A673 (cell line): ENCODE measurements at regions not wholly inside any gene's neighbourhood (a gene's known extent, or its start where the extent isn't known, plus 50 kb on each side); places are given as distances from the start of the nearest gene placed in this dataset.

Experiments
- BruUV-seq: library from RNA; stranded (reverse); fragments of 400-500 nt; replicated peaks from 2 replicates; lab custom pipeline; 2021; lab: Mats Ljungman, UMichigan
- CTCF ChIA-PET: fragments of 300-600 bp; sonication (Branson Sonifier 250); formaldehyde crosslinking; loops from one replicate; lab custom pipeline; 2022; ENCODE audit warnings: antibody characterized with exemption; lab: Charles Lee
- POLR2A ChIA-PET: fragments of 300-600 bp; sonication (Branson Sonifier 250); formaldehyde crosslinking; loops from one replicate; lab custom pipeline; 2022; ENCODE audit warnings: antibody characterized with exemption; ENCODE audit not compliant: low non-redundant PET; lab: Charles Lee
- DNase-seq: peaks from one replicate; pipeline ENCODE4 v3.0.0-alpha.2; 2015; ENCODE audit warnings: low spot score
- H3K27ac ChIP-seq: fragments of 200-600 bp; sonication (generic); 2 replicates; pipeline ENCODE4 v1.5.1; 2016; ENCODE audit warnings: mixed run types, low read depth, mild to moderate bottlenecking, mixed read lengths, antibody characterized with exemption, low read length; ENCODE audit not compliant: poor library complexity, severe bottlenecking
- H3K27me3 ChIP-seq: fragments of 200-600 bp; sonication (generic); replicated peaks from 2 replicates; pipeline ENCODE4 v1.6.1; 2017; ENCODE audit warnings: mixed run types, low read depth, mild to moderate bottlenecking, mixed read lengths, antibody characterized with exemption, low read length; ENCODE audit not compliant: insufficient read depth, poor library complexity
- H3K36me3 ChIP-seq: fragments of 200-600 bp; sonication (generic); 2 replicates; pipeline ENCODE4 v1.6.1; 2016; ENCODE audit warnings: mixed run types, mild to moderate bottlenecking, mixed read lengths, antibody characterized with exemption, low read length; ENCODE audit not compliant: insufficient read depth, poor library complexity, severe bottlenecking
- H3K4me1 ChIP-seq: fragments of 200-600 bp; sonication (generic); 2 replicates; pipeline ENCODE4 v1.6.1; 2017; ENCODE audit warnings: mixed run types, mild to moderate bottlenecking, mixed read lengths, antibody characterized with exemption, low read length; ENCODE audit not compliant: insufficient read depth, poor library complexity, severe bottlenecking
- H3K4me3 ChIP-seq: fragments of 200-600 bp; sonication (generic); 2 replicates; pipeline ENCODE4 v1.5.1; 2016; ENCODE audit warnings: low read depth, mixed run types, mild to moderate bottlenecking, mixed read lengths, low read length; ENCODE audit not compliant: poor library complexity, severe bottlenecking
- H3K9me3 ChIP-seq: fragments of 200-600 bp; sonication (generic); 2 replicates; pipeline ENCODE4 v1.6.1; 2016; ENCODE audit warnings: mixed run types, low read depth, mild to moderate bottlenecking, mixed read lengths, antibody characterized with exemption, low read length; ENCODE audit not compliant: poor library complexity, severe bottlenecking
- EZH2 ChIP-seq: fragments of 200-600 bp; sonication (generic); IDR thresholded peaks from 2 replicates; pipeline ENCODE4 v1.6.1; 2017; ENCODE audit warnings: borderline replicate concordance, low read depth, mild to moderate bottlenecking, mixed read lengths, antibody characterized with exemption, low read length; ENCODE audit not compliant: poor library complexity, severe bottlenecking
- intact Hi-C: fragments of 100-400 bp; cut with micrococcal nuclease; formaldehyde crosslinking; loops from one replicate; pipeline ENCODE4 v1.10.0; 2022; ENCODE audit not compliant: unreplicated experiment
- TF ChIP-seq, protein P1 (sequence below): fragments of 300-800, 200-600 bp; sonication (generic); conservative IDR thresholded peaks from 2 replicates; pipeline ENCODE4 v1.5.1; 2017; ENCODE audit warnings: low read depth, mild to moderate bottlenecking, antibody characterized with exemption, low read length, moderate library complexity, mixed read lengths

DNA sequence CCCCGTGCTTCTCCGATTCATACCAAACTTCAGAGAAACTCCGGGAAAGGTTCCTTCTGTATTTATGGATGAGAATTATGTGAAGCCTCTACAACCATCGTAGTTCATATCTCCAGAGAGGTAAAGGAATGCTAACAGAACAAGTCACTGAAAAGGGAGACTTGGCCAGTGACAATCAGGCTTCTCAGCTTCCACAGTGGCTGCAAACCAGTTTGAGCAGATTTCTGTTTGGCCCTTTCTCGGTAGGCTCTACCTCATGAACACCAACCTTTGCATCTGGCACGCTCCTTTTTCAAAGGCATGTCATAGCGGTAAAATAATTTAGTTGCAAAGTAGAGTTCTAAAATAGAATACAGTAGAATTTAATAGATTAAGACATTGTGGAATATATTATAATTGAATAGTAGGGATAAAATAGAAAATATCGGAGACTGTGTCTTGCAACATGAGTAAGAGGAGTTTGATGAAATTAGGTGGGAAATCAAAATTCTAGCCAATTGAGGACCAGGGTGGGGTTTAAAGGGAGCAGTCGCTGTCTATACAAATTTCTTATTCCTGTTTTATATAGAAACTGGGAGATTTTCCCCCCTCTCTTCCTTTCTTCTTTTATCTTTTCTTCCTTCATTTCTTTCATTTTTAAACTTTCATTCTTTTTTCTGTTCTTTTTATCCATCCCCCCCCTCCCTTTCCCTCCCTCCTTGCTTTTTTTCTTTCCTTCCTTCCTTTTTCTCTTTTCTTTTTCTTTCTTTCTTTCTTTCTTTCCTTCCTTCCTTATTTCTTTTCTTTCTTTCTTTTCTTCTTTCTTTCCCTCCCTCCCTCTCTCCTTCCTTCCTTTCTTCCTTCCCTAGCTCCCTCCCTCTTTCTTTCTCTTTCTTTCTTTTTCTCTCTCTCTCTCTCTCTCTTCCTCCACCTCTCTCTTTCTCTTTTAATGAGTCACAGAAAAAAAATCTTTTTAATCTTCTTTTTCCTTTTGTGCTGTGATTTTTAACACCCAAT, 161.5 kb upstream of the KLF6 start:
- POLR2A ChIA-PET, result no interaction called here
- Histone ChIP-seq H3K4me1 (no peaks in the 10 kb centered on the region), H3K9me3 (no peaks in the 10 kb centered on the region), H3K27ac (no peak overlapping the region), H3K27me3 (no peaks in the 10 kb centered on the region), H3K4me3 (no peak overlapping the region), H3K36me3 (no peaks in the 10 kb centered on the region)
- TF ChIP-seq EZH2, result no peak
- TF ChIP-seq, protein P1, sequence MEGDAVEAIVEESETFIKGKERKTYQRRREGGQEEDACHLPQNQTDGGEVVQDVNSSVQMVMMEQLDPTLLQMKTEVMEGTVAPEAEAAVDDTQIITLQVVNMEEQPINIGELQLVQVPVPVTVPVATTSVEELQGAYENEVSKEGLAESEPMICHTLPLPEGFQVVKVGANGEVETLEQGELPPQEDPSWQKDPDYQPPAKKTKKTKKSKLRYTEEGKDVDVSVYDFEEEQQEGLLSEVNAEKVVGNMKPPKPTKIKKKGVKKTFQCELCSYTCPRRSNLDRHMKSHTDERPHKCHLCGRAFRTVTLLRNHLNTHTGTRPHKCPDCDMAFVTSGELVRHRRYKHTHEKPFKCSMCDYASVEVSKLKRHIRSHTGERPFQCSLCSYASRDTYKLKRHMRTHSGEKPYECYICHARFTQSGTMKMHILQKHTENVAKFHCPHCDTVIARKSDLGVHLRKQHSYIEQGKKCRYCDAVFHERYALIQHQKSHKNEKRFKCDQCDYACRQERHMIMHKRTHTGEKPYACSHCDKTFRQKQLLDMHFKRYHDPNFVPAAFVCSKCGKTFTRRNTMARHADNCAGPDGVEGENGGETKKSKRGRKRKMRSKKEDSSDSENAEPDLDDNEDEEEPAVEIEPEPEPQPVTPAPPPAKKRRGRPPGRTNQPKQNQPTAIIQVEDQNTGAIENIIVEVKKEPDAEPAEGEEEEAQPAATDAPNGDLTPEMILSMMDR, result no peak
- no TSS peak for BruUV-seq
- CTCF ChIA-PET, result no interaction called here
- no peak for DNase-seq
- intact Hi-C loops, result no loop called here

DNA sequence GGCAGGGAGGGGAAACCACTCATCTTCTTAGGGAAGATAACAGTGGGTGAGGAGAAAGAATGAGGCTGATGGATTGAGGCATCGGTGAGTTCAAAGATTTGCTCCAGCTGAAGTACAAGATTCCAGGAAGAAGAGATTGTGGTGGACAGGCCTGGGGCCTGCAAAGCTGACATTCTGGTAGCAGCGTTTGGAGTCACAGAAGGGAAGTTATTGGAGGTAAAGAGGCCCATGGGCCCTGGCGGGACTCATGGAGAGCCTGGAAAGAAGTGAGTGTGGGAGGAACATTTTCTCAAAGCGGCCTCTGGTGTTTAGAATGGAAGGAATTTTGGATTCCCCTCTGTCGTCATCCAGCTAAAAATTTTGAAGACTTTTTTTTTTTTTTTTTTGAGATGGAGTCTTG, 160.0 kb upstream of the KLF6 start:
- no peak for DNase-seq

DNA sequence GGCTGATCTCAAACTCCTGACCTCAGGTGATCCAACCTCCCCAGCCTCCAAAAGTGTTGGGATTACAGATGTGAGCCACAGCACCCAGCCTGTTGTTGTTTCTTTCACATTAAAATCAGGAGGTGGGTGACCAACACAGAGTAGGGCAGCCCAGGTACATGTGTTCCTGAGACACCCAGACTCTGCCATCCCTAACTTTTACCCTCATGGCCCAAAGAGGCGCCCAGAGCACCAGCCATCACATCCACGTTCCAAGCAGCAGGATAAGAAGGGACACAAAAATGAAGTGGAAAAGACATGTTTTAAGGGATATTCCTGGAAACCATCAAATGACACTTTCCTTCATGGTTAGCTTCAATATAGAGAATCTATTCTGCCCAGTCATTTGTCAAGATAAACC, 159.6 kb upstream of the KLF6 start:
- no peaks in the 10 kb centered on the region for H3K9me3 ChIP-seq
- ChIA-PET POLR2A (no interaction called here), CTCF (no interaction called here)
- H3K36me3 ChIP-seq, result no peaks in the 10 kb centered on the region
- no peak overlapping the region for H3K4me3 ChIP-seq
- no peak for DNase-seq
- no peaks in the 10 kb centered on the region for H3K4me1 ChIP-seq
- no peaks in the 10 kb centered on the region for H3K27me3 ChIP-seq
- intact Hi-C loops, result no loop called here
- no peak for TF ChIP-seq EZH2
- TF ChIP-seq, protein P1, result no peak
- BruUV-seq, result no TSS peak
- H3K27ac ChIP-seq, result no peak overlapping the region

More for the DNA sequence above, 160.0 kb upstream of the KLF6 start:
- intact Hi-C loops, result no loop called here
- H3K27ac ChIP-seq, result no peak overlapping the region
- H3K4me3 ChIP-seq, result no peak overlapping the region
- no peaks in the 10 kb centered on the region for H3K9me3 ChIP-seq
- POLR2A ChIA-PET, result no interaction called here
- no peak for TF ChIP-seq EZH2
- TF ChIP-seq, protein P1, result no peak
- CTCF ChIA-PET, result no interaction called here
- no peaks in the 10 kb centered on the region for H3K27me3 ChIP-seq
- H3K4me1 ChIP-seq, result no peaks in the 10 kb centered on the region
- H3K36me3 ChIP-seq, result no peaks in the 10 kb centered on the region
- BruUV-seq, result no TSS peak
